ENCODE measurements at regions not wholly inside any gene's neighbourhood (a gene's known extent, or its start where the extent isn't known, plus 50 kb on each side); places are given as distances from the start of the nearest gene placed in this dataset.

DNA sequence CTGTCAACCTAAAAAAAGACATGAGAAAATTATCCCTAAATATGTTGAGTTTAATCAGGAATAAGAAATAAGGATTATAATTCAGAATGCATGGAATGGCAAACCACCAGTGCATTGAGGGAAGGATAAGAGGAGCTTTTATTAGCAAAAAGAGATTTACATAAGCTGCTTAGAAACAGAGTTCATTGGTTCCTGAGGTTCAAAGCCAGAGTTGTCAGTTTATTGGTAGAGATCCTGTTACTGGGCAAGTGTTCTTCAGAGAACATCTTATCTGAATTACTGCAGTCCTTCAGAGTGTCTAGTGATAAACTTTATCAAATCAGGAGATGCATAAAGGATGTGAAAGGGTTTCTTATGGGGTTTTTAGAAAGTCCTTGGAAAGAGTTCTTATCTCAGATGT, 76.0 kb upstream of the MEX3C start:
- Histone ChIP-seq H3K4me3 (ENCODE audit: low read length) (no peak overlapping the region), H2AFZ (ENCODE audit: low read length) (no peak overlapping the region), H3K9me2 (replicated peaks; ENCODE audit: insufficient read depth, low read length) (no peaks in the 10 kb centered on the region), H3K9ac (ENCODE audit: low read length) (no peak overlapping the region), H3F3A (ENCODE audit: insufficient read depth, low read length) (no peaks in the 10 kb centered on the region), H3K27ac (ENCODE audit: low read length) (no peak overlapping the region), H3K79me2 (ENCODE audit: low read length) (no peaks in the 10 kb centered on the region), H3K4me1 (ENCODE audit: low read length) (0 out of 2 replicates have a peak, but pooled peaks cover 2% of the 10 kb centered on the region), H3K36me3 (replicated peaks; ENCODE audit: insufficient read depth, low read length) (no peaks in the 10 kb centered on the region), H3K4me2 (ENCODE audit: low read depth, low read length) (no peak overlapping the region), H3K9me3 (replicated peaks; ENCODE audit: insufficient read depth, low read length) (no peaks in the 10 kb centered on the region), H3K27me3 (replicated peaks; ENCODE audit: insufficient read depth, low read length) (no peaks in the 10 kb centered on the region), H4K20me1 (ENCODE audit: insufficient read depth, low read length) (no peaks in the 10 kb centered on the region)
- TF ChIP-seq EZH2 (optimal IDR thresholded peaks at IDR 0.05; ENCODE audit: low read depth, low read length) = no peak
- no peak for TF ChIP-seq EZH2phosphoT487 (IDR thresholded peaks at IDR 0.05; ENCODE audit: low read length)
- TF ChIP-seq, protein P1, sequence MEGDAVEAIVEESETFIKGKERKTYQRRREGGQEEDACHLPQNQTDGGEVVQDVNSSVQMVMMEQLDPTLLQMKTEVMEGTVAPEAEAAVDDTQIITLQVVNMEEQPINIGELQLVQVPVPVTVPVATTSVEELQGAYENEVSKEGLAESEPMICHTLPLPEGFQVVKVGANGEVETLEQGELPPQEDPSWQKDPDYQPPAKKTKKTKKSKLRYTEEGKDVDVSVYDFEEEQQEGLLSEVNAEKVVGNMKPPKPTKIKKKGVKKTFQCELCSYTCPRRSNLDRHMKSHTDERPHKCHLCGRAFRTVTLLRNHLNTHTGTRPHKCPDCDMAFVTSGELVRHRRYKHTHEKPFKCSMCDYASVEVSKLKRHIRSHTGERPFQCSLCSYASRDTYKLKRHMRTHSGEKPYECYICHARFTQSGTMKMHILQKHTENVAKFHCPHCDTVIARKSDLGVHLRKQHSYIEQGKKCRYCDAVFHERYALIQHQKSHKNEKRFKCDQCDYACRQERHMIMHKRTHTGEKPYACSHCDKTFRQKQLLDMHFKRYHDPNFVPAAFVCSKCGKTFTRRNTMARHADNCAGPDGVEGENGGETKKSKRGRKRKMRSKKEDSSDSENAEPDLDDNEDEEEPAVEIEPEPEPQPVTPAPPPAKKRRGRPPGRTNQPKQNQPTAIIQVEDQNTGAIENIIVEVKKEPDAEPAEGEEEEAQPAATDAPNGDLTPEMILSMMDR (IDR thresholded peaks at IDR 0.05; ENCODE audit: low read length) = no peak
- DNase-seq = no peak

DNA sequence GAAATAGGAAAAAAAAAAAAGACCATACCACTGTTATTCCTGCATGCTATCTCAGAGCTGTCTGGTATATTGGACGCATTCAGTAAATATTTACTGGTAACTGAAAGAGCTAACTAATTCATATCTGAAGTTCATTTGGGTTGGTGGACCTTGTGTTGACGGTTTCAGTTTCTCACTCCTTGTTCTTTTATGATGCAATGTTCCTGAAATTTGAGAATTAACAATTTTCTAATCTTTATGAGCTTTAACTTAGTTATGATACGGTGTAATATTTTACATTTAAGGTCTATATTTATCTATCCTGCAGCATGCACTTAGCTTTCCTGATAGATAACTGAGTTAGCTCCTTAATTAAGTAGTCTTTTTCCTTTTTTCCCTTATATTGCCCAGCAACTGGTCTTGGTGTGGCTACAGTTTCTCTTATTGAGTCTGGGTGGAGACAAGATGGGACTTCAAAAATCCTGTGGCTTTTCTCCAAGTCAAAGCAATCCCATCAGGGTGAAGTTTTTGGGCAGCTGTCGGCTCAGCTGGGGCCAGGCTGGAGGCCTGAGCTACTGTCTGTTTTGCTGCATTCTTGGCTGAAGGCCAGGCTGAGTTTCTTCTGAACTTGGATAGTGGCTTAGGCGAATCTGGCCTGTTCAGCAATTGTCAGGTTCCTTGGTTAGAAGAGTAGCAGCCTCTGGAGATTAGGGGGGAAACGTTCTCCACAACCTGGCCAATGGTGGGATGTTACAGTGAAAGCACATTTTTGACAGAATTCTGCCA, 78.4 kb upstream of the MEX3C start:
- H3K27me3 ChIP-seq (replicated peaks; ENCODE audit: insufficient read depth, low read length) = no peaks in the 10 kb centered on the region
- no peak overlapping the region for H3K9ac ChIP-seq (ENCODE audit: low read length)
- H3F3A ChIP-seq (ENCODE audit: insufficient read depth, low read length) = no peaks in the 10 kb centered on the region
- H3K4me3 ChIP-seq (ENCODE audit: low read length) = no peak overlapping the region
- H2AFZ ChIP-seq (ENCODE audit: low read length) = no peak overlapping the region
- H3K9me3 ChIP-seq (replicated peaks; ENCODE audit: insufficient read depth, low read length) = no peaks in the 10 kb centered on the region
- no peaks in the 10 kb centered on the region for H3K36me3 ChIP-seq (replicated peaks; ENCODE audit: insufficient read depth, low read length)
- peak; percentile 37 for DNase-seq
- H3K4me1 ChIP-seq (ENCODE audit: low read length) = 0 out of 2 replicates have a peak, but pooled peaks cover 2% of the 10 kb centered on the region
- no peak for TF ChIP-seq EZH2phosphoT487 (IDR thresholded peaks at IDR 0.05; ENCODE audit: low read length)
- TF ChIP-seq EZH2 (optimal IDR thresholded peaks at IDR 0.05; ENCODE audit: low read depth, low read length) = no peak
- TF ChIP-seq, protein P1 (IDR thresholded peaks at IDR 0.05; ENCODE audit: low read length) = no peak
- no peaks in the 10 kb centered on the region for H3K9me2 ChIP-seq (replicated peaks; ENCODE audit: insufficient read depth, low read length)
- H3K27ac ChIP-seq (ENCODE audit: low read length) = no peak overlapping the region
- no peak overlapping the region for H3K4me2 ChIP-seq (ENCODE audit: low read depth, low read length)
- H3K79me2 ChIP-seq (ENCODE audit: low read length) = no peaks in the 10 kb centered on the region
- no peaks in the 10 kb centered on the region for H4K20me1 ChIP-seq (ENCODE audit: insufficient read depth, low read length)

GRCh38 chr18:51278045-51278649, 80.7 kb upstream of the MEX3C start:
- Histone ChIP-seq H3K27ac (ENCODE audit: low read length) (no peak overlapping the region), H4K20me1 (ENCODE audit: insufficient read depth, low read length) (no peaks in the 10 kb centered on the region), H3K36me3 (replicated peaks; ENCODE audit: insufficient read depth, low read length) (no peaks in the 10 kb centered on the region), H3K79me2 (ENCODE audit: low read length) (no peaks in the 10 kb centered on the region), H3K4me1 (ENCODE audit: low read length) (0 out of 2 replicates have a peak, but pooled peaks cover 2% of the 10 kb centered on the region), H3K9me3 (replicated peaks; ENCODE audit: insufficient read depth, low read length) (no peaks in the 10 kb centered on the region), H3F3A (ENCODE audit: insufficient read depth, low read length) (no peaks in the 10 kb centered on the region), H3K4me2 (ENCODE audit: low read depth, low read length) (no peak overlapping the region), H3K4me3 (ENCODE audit: low read length) (no peak overlapping the region), H3K27me3 (replicated peaks; ENCODE audit: insufficient read depth, low read length) (no peaks in the 10 kb centered on the region), H3K9ac (ENCODE audit: low read length) (no peak overlapping the region), H2AFZ (ENCODE audit: low read length) (no peak overlapping the region), H3K9me2 (replicated peaks; ENCODE audit: insufficient read depth, low read length) (no peaks in the 10 kb centered on the region)
- peak; percentile 82 for DNase-seq
- TF ChIP-seq EZH2 (optimal IDR thresholded peaks at IDR 0.05; ENCODE audit: low read depth, low read length) (no peak), EZH2phosphoT487 (IDR thresholded peaks at IDR 0.05; ENCODE audit: low read length) (no peak)
- TF ChIP-seq, protein P1 (IDR thresholded peaks at IDR 0.05; ENCODE audit: low read length) = peak; percentile 92
